Small intestine (tissue), 7 donors: ENCODE measurements at regions not wholly inside any gene's neighbourhood (a gene's known extent, or its start where the extent isn't known, plus 50 kb on each side); places are given as distances from the start of the nearest gene placed in this dataset.

Experiments used
- DNase-seq, 2 donors: peaks; one replicate each; pipeline versions ENCODE4 v3.0.0 to v3.0.0-alpha.2; 2013
- FAIRE-seq: peaks from 2 replicates; lab custom pipeline; 2012; peaks lifted over from hg19 to GRCh38; lab: Jason Lieb, UNC
- H3K27ac ChIP-seq, 3 donors: one replicate each; pipeline ENCODE4 v1.5.1; 2013; ENCODE audit warnings: low read length in 2 of 3, mild to moderate bottlenecking in 2 of 3, control low read depth in 1 of 3, inconsistent platforms in 1 of 3, low read depth in 1 of 3, moderate library complexity in 1 of 3
- H3K27me3 ChIP-seq, 3 donors: one replicate each; pipeline ENCODE4 v1.6.1; 2013; ENCODE audit warnings: low read length in 3 of 3, inconsistent platforms in 1 of 3; ENCODE audit not compliant: control insufficient read depth in 3 of 3, insufficient read depth in 3 of 3
- H3K36me3 ChIP-seq, 3 donors: one replicate each; pipeline ENCODE4 v1.6.1; 2013; ENCODE audit warnings: low read length in 3 of 3, inconsistent platforms in 1 of 3, low read depth in 1 of 3, mild to moderate bottlenecking in 1 of 3, moderate library complexity in 1 of 3; ENCODE audit not compliant: control insufficient read depth in 3 of 3, insufficient read depth in 2 of 3
- H3K4me1 ChIP-seq, 3 donors: one replicate each; pipeline ENCODE4 v1.6.1; 2013; ENCODE audit warnings: low read length in 2 of 3, inconsistent platforms in 1 of 3, low read depth in 1 of 3, mild to moderate bottlenecking in 1 of 3, moderate library complexity in 1 of 3; ENCODE audit not compliant: control insufficient read depth in 3 of 3, insufficient read depth in 2 of 3
- H3K4me3 ChIP-seq, 3 donors: one replicate each; pipeline ENCODE4 v1.5.1; 2013; ENCODE audit warnings: low read length in 3 of 3, control low read depth in 1 of 3, inconsistent platforms in 1 of 3, low read depth in 1 of 3, mild to moderate bottlenecking in 1 of 3, moderate library complexity in 1 of 3
- H3K9me3 ChIP-seq, 2 donors: one replicate each; pipeline ENCODE4 v1.6.1; 2013; ENCODE audit warnings: low read depth in 1 of 2, low read length in 1 of 2; ENCODE audit not compliant: control insufficient read depth in 2 of 2, insufficient read depth in 1 of 2
- WGBS, 3 donors: extraction: QIAGEN DNeasy Blood & Tissue Kit; methylation state at CpG; one replicate each; pipeline ENCODE4 v1.1.7; 2013; 5-methylcytosine and 5-hydroxymethylcytosine counted together
- donor health status: healthy with polysubstance abuse.
- donor health status: control.
- donor health status: control.
- donor health status: Bipolar disorder and iron deficiency.
- donor health status: healthy.

- Histone ChIP-seq H3K9me3 (no peaks in the 10 kb centered on the region), H3K27ac (no peak overlapping the region), H3K4me3 (no peak overlapping the region), H3K4me1 (no peaks in the 10 kb centered on the region), H3K36me3 (no peaks in the 10 kb centered on the region), H3K27me3 (no peaks in the 10 kb centered on the region)
- no peak for DNase-seq
- FAIRE-seq: no peak
- WGBS, 3 donors: 84 to 92% (median 88%) methylated on average over 3 of the region's 3 CpGs
Measured at GRCh38 chr3:152516216-152516615, 247.5 kb downstream of the MBNL1 start.

- Histone ChIP-seq H3K36me3 (no peaks in the 10 kb centered on the region), H3K27me3 (no peaks in the 10 kb centered on the region), H3K4me1 (no peaks in the 10 kb centered on the region), H3K9me3 (no peaks in the 10 kb centered on the region), H3K27ac (no peak overlapping the region), H3K4me3 (no peak overlapping the region)
- DNase-seq (no peak), FAIRE-seq (no peak)
- 70 to 92% (median 73%) methylated on average over 2 of the region's 2 CpGs for WGBS, 3 donors
Measured at GRCh38 chr3:152517502-152517901, 248.8 kb downstream of the MBNL1 start.

DNA sequence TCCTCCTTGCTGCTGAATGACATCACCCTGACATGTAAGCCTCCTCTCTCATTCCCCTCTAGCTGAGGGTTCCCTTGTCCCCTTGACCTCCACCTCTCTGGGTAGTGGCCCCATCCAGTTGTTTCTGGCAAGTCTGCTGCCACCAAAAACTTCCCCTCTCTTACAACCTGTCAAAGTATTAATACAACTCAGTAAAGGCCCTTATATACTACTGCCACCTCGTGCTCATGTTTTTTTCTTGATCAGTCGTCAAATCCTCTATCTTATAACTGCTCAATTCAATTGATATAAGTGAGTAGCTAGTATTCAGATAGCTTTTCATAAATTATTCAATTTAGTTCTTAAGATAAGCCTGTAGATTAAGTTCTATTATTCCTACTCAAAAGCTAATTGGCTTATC is 249.6 kb downstream of the MBNL1 start:
- H3K4me1 ChIP-seq: no peaks in the 10 kb centered on the region
- no peak overlapping the region for H3K27ac ChIP-seq
- H3K27me3 ChIP-seq: no peaks in the 10 kb centered on the region
- no peaks in the 10 kb centered on the region for H3K9me3 ChIP-seq
- no peak for FAIRE-seq
- WGBS, 3 donors: 85 to 91% (median 90%) methylated on average over 2 of the region's 2 CpGs
- no peak for DNase-seq
- H3K36me3 ChIP-seq: no peaks in the 10 kb centered on the region
- no peak overlapping the region for H3K4me3 ChIP-seq

DNA sequence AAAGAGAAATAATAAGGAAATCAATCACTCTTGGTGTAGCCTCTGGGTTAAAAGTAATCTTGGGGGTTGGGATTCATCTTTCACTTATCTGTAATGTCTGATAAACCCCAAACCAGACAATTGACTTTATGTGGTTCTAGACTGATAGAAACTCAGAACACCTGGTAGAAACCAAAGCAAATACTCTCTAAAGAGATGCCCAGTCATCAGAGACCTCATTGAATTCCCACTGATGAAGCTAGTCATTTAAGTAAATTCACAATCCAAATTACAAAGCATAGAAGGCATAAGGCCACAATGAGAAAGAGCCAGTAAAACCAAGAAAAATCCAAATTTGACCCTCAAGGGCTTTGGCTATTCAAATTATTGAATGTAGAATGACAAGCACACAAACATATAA is 250.6 kb downstream of the MBNL1 start:
- FAIRE-seq (no peak), DNase-seq (no peak)
- no peaks in the 10 kb centered on the region for H3K27me3 ChIP-seq
- no peaks in the 10 kb centered on the region for H3K9me3 ChIP-seq
- no peak overlapping the region for H3K27ac ChIP-seq
- no peak overlapping the region for H3K4me3 ChIP-seq
- H3K4me1 ChIP-seq: no peaks in the 10 kb centered on the region
- H3K36me3 ChIP-seq: no peaks in the 10 kb centered on the region

- no peaks in the 10 kb centered on the region for H3K9me3 ChIP-seq
- no peak overlapping the region for H3K27ac ChIP-seq
- DNase-seq (no peak), FAIRE-seq (no peak)
- no peaks in the 10 kb centered on the region for H3K4me1 ChIP-seq
- no peaks in the 10 kb centered on the region for H3K27me3 ChIP-seq
- no peak overlapping the region for H3K4me3 ChIP-seq
- 100% methylated on average over 1 of the region's 1 CpG for WGBS, 3 donors
- H3K36me3 ChIP-seq: no peaks in the 10 kb centered on the region
Measured at GRCh38 chr3:152522036-152522435, 253.3 kb downstream of the MBNL1 start.

GRCh38 chr3:152524198-152525140 is 255.7 kb downstream of the MBNL1 start:
- 84 to 89% (median 86%) methylated on average over 3 of the region's 3 CpGs for WGBS, 3 donors
- Histone ChIP-seq H3K36me3 (no peaks in the 10 kb centered on the region), H3K4me3 (no peak overlapping the region), H3K27me3 (no peaks in the 10 kb centered on the region), H3K4me1 (no peaks in the 10 kb centered on the region), H3K27ac (no peak overlapping the region), H3K9me3 (no peaks in the 10 kb centered on the region)
- DNase-seq (peak; percentile 60 to 63), FAIRE-seq (peak; percentile 96)

DNA sequence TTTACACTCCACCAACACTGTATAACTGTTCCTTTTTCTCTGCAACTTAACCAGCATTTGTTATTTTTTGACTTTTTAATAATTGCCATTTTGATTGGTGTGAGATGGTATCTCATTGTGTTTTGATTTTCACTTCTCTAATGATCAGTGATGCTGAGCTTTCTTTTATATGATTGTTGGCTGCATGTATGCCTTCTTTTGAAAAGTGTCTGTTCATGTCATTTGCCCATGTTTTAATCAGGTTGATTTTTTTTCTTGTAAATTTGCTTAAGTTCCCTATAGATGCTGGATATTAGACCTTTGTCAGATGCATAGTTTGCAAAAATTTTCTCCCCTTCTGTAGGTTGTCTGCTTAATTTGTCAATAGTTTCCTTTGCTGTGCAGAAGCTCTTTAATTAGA is 263.0 kb downstream of the MBNL1 start:
- Histone ChIP-seq H3K4me3 (no peak overlapping the region), H3K9me3 (no peaks in the 10 kb centered on the region), H3K27ac (no peak overlapping the region), H3K27me3 (no peaks in the 10 kb centered on the region), H3K36me3 (no peaks in the 10 kb centered on the region), H3K4me1 (no peaks in the 10 kb centered on the region)
- FAIRE-seq: no peak
- DNase-seq: no peak

DNA sequence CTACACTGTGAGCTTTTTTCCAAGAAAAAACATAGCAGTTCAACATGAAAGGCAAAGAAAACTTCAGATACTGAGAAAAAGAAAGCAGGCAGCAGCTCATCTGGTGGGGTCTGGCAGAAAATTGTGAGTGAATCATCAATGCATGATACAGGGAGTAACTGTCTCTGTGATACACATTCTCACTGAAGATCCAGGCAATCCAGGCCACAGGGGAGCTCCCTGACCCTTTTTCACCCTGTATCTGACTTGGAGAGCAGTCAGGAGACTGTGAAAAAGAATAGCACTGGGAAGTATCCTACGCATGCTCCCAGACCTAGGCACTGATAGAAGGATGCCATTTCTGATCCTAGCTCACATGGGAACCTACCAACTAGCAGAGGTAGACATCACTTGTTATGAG is 269.8 kb downstream of the MBNL1 start:
- Histone ChIP-seq H3K4me1 (no peaks in the 10 kb centered on the region), H3K27me3 (no peaks in the 10 kb centered on the region), H3K9me3 (peaks cover 0 to 12% of the 10 kb centered on the region in 2 donors), H3K27ac (no peak overlapping the region), H3K36me3 (no peaks in the 10 kb centered on the region), H3K4me3 (no peak overlapping the region)
- FAIRE-seq (no peak), DNase-seq (no peak)
- WGBS, 3 donors: 94 to 100% (median 100%) methylated on average over 1 of the region's 1 CpG
